Stimulated activated CD4-positive, alpha-beta T cell treated with anti-CD3 and anti-CD28 coated beads, TNF-alpha, amount 100 ng/mL, for 4 hours (primary cell): ENCODE measurements at regions not wholly inside any gene's neighbourhood (a gene's known extent, or its start where the extent isn't known, plus 50 kb on each side); places are given as distances from the start of the nearest gene placed in this dataset.

Experiments used
- DNase-seq, 3 experiments: peaks; one replicate each; pipeline ENCODE4 v3.0.0-alpha.2; 2020; ENCODE audit warnings: low read depth in 3 of 3

DNA sequence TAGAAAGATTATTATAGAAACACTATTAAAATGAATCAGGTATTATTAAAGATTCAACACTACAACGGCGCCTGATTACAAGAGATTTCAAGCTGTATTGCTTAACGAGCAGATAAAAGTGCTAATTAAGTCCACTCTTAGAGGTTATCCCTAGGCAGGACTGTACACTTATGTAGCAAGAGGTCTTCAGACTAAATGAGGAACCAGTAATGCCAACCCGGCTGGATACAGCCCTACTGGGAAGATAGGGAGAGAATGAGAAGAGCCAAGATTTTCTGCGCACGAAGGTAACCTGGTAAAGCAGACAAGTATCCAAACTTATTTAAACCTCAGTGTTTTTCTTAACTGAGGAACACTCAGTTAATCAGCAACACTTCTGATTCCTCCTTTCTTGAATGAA lies 115.7 kb upstream of the HIVEP3 start:
- no peak for DNase-seq

DNA sequence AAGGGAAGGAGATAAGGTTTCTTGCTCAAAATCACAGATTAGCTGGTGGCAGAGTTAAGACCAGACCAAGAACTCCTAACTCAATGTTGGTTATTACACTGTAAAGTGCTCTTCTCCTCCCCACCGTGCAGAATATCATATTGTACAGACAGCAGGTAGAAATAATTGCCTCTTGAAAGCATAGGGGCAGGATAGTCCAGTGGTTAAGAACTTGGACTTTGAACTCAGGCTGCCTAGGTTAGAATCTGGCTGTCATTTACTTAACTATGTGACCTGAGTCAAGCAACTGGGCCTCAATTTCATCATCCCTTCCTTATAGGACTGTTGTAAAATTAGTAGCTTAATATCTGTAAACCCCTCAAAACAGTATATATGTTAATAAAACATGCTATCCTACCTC lies 114.9 kb upstream of the HIVEP3 start:
- no peak for DNase-seq

DNA sequence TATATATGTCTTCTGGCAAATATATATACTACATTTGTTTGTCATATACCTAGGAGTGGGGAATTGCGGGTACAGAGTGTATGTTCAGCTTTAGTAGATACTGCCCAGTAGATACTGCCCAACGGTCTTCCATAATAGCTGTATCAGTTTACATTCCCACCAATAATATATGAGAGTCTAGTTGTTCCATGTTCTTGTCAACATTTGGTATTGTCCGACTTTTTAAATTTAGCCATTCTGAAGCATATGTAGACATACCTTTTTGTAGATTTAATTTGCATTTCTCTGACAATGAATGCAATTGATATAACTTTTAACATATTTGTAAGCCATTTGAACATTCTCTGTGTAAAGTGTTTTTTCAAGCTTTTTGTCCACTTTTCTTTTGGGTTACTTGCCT lies 99.0 kb upstream of the HIVEP3 start:
- DNase-seq = no peak

DNA sequence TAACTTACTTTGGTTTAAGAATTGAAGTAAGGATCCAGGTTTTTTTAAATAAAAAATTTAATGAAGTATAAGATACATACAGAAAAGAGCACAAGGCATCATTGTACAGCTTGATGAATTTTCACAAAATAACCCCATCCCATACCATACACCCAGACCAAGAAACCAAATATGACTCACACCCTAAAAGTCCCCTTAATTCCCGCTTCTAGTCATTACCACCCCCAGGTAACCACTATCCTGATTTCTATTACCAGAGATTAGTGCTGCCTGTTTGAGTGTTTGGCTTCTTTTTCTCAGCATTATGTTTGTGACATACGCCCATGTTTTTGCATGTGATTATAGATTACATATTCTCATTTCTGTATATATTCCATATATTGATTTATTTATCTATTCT lies 98.5 kb upstream of the HIVEP3 start:
- no peak for DNase-seq

DNA sequence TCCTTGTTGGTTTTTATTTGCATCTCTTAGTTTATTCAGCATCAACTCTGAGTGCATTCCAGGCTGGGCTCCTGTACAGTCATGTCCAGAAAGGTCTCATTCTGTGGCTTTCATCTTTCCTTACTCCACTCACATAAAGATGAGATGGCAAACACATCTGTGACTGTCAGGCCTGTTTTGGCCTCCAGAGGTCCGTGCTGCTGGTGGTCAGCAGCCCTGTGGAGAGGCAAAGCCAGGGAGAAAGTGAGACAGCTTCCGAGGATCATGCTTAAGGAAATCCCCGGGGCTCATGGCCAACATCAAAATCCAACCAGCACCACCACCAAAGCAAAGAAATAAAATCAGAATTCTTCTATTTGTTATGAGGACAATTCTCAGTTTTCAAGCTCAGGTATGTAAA lies 96.1 kb upstream of the HIVEP3 start:
- DNase-seq = no peak

DNA sequence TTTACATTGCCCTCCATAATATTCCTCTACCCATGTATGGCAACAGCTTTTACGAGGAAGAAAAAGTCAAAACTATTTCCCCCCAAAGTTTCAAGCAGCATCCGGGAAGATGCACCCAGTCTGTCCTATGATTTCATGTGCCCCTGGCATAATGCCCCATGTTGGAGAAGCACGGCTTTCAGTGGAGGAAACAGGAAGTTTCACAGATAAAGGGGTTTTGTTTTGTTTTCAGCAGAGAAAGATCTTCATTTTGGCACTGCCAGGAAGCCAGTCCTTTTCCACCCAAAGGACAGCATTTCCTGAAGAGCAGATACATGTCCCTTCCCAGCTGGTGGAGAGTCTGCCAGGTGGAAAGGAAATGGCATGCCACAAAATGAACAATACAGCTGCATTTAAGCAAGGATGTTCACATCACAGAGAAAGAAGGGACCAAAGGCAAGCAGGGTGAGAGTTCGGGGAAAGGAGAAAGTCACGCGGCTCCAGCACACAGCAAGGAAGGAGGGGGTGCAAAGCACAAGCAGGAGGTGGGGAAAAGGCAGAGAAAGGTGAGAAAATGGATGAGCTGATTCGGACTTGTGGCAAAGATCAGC lies 95.3 kb upstream of the HIVEP3 start:
- no peak for DNase-seq

DNA sequence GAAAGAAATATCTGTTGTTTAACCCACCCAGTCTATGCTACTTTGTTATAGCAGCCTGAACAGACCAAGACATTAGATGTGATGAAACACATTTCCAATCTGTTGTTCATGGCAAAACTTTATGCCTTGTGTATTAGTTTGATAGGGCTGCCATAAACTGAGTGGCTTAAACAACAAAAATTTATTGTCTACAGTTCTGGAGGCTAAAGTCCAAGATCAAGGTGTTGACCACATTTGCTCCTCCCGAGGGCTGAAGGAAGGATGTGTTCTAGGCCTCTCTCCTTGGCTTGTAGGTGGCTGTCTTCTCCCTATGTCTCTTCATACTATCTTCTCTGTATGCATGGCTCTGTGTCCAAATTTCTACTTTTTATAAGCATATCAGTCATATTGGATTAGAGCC lies 94.1 kb upstream of the HIVEP3 start:
- DNase-seq = no peak

DNA sequence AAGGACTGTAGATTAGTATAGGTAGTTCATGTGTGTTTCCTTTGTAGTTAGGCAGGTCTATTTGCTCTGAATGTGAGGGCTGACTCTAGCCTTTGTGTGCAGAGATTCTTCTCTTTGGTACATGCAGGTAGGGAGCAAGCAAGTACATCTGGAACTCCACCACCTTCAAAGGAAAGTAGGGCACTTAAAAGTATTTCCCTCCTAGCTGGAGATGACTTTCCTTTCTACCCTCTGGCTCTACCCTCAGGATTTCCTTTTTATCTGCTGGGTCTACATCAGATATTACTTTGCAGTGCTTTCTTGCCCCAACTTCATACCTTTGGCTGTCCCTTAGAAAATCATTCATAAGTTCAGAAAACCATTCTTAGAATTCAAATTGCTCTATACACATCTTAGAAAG lies 91.7 kb upstream of the HIVEP3 start:
- DNase-seq = no peak

DNA sequence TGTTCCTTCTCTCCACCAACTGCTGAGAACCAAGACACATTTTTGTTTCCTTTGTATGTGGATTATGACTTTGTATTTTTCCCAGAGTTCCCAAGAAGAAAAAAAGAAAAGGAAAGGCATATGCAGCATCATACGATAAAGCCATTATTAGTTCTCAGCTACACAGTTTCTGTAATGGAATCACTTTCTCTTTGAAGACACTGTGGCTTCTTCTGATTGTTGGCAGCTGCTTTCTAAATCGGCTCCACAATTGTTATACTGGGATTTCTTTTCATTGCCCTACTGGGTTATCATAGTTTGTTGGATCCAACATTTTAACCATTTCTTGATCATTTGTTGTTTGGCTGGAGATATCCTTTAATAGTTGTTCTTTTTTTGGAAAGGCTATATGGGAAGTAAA lies 89.5 kb upstream of the HIVEP3 start:
- no peak for DNase-seq

DNA sequence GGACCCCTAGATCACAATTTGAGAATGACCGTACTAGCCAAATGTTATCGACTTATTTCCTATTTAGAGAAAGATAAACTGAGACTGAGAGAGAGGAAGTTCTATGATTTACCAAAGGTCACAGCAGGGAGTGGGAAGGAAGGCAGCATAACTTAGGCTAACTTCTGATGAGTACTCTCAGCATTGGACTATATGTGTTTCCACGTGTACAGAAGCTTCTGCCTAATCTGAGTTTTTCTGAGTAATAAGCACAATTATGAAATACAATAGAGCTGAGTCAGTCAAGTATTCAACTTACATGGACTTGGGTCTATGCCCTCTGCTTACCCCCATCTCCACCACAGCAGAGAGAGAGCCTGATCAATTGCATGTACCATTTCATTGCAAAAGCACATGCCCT lies 88.1 kb upstream of the HIVEP3 start:
- DNase-seq = no peak

DNA sequence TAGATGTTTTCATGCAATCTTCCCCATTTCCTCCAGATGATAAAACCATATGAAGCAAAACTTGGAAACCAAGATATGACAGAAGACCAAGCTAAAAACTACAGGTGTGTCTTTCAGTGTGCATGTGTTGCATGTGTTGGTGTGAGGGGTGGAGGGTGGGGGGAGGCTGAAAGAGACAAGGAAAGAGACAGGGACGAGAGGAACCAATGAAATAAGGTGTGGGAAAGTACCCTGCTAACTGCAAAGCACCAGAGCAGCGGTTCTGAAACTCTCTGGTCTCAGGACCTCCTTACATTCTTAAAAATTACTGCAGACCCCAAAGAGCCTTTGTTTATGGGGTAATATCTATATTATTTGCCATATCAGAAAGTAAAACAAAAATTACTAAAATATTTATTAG lies 87.4 kb upstream of the HIVEP3 start:
- DNase-seq = no peak

DNA sequence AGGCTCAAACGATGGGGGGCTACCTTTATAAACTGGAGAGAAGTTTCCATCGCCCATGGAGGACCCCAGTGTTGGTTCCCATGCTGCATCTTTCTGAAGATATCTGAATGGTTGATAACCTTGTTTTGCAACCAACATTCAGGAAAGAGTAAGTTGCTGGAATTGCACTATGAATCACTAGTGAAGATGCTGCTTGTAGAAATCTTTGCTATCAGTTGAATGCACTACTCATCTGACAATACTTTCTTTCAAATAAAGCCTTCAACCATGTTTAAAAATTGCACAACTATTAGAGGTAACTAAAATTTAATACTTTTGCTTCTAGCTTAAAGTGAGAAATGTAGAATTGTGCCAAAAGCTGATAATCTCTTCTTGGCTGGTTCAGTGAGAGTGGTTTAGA lies 86.8 kb upstream of the HIVEP3 start:
- DNase-seq = no peak

DNA sequence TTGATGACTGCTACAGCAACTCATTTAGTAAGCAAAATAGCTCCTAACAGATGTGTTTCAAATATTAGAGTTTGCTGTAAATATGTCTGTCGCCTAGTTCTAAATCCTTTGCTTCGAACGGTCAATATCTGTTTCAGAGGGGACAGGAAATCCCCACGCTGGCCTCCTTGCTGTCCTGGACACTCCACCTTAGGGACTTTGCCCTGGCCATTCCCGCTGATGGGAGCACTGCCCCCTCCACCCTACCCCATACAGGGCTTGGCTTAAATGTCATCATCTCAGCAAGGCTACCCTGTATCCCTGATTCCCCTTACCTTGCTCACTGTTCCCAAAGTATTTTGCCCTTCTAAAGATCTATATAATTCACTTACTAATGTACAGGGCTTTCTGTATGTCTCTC lies 86.1 kb upstream of the HIVEP3 start:
- DNase-seq = no peak

DNA sequence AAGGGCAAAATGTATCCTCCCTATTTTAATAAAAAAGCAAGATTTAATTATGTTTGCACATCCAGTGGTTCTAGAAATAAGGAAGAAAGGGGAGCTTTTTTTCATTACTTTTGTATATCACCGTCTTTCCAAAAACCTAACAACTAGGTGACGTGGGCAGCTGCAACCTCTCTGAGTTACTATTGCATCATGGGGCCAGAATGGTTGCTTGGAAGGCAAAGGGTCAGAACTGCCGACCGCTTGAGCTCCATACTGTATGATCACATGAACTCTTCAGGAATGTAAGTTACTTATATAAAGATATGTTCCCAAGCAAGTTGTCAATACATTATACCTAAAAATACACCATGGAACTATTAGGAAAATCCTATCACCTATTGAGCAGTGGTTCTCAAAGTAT lies 85.6 kb upstream of the HIVEP3 start:
- no peak for DNase-seq

DNA sequence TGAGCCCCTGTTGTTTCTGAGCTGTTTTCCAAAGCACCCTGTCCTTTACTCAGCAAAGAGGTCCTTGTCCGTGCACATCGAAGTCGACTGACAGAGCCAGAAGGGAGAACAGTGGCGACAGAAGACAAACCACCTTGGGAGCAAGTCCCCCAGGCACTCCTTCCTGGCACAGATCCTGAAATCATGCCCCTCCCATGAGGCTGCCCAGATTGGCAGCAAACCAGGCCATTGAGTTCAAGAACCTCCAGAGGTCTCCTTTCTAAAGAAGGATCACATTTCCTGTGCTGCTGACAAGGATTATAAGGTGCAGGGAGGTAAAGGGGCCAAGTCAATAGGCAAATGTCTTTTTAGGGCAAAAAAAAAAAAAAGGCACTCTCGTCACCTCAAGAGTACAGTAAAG lies 84.7 kb upstream of the HIVEP3 start:
- DNase-seq = no peak

DNA sequence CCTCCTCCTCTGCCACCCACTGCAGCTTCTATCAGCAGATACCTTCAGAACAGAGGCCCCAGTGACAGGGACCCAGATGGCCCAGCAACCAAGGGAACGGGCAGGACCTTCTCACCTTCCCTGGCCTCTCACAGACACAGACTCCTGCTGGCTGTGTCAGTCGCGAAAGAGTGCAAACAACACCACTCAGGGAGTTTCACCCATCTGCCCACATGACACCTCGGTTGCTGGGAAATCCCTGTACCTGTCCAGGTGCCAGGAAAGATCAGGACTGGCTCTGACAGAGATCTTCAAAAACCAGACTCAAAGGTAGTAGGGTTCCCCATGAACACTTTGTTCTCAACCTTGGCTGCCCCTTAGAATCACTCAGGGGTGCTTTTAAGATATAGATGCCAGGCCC lies 83.5 kb upstream of the HIVEP3 start:
- DNase-seq = no peak

DNA sequence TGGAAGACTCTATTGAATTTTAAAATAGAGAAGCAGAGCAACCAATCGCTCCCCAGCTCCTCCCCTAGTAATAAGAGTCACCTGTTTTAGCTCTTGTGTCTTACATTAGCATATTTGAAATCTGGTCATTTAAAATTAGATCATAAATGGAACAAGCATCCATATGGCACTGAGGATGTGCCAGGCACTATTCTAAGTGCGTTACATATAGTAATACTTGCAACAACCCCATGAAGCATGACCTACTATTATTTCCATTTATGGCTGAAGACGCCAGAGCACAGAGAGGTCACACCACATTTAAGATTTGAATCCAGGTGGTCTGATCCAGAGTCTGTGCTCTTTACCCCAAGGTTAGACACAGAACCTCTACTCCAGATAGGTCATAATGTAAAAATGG lies 82.0 kb upstream of the HIVEP3 start:
- DNase-seq = no peak

DNA sequence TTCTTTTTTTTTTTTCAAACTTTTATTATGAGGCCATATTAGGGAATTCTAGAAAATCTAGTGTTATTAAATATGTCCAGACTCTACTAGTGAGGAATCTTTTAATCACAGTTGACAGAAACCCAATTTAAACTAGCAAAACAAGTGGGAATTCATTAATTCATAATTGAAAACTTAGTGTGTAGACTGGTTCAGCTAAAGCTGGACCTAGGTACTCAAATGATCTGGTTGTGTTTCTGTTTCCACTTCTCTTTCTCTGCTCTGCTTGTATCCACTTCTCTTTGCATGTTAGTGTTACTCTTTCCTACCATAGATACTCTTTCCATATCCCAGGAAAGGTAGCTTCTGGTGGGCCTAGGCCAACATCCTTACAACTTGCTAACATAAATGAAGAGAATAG lies 81.2 kb upstream of the HIVEP3 start:
- no peak for DNase-seq

DNA sequence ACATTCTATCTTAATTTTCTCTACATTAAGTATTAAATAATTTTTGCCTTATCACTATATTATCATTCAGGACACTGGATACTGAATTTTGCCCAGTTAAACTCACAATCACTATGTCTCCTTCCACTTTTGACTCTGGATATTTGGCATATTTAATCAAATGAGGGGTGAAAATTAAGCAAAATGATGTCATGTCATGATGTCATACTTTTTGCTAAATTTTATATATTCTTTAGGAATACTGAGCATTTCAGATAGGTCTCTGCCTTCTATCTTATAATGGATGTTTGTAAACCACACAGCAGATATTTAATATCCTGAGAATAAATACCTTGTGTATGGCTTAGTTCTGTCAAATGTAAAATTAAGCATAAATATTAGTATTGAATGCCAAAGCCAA lies 79.5 kb upstream of the HIVEP3 start:
- no peak for DNase-seq

DNA sequence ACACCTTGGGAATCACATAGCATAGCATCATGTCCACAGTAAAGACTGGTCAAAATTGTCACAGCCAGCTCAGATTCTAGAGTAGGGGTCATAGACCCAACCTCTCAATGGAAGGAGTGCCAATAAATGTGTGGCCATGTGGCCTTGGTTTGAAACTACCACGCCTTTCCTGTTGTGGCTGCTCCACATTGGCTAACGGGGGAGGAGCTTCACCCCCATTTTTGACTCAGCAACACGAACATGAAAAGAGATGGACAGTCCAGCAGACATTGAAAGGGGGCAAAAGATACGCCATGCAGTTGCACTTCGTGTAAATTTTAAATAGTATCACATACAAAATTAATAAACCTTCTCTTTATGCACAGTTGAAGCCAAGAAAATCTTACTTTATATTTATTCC lies 78.4 kb upstream of the HIVEP3 start:
- DNase-seq = no peak

DNA sequence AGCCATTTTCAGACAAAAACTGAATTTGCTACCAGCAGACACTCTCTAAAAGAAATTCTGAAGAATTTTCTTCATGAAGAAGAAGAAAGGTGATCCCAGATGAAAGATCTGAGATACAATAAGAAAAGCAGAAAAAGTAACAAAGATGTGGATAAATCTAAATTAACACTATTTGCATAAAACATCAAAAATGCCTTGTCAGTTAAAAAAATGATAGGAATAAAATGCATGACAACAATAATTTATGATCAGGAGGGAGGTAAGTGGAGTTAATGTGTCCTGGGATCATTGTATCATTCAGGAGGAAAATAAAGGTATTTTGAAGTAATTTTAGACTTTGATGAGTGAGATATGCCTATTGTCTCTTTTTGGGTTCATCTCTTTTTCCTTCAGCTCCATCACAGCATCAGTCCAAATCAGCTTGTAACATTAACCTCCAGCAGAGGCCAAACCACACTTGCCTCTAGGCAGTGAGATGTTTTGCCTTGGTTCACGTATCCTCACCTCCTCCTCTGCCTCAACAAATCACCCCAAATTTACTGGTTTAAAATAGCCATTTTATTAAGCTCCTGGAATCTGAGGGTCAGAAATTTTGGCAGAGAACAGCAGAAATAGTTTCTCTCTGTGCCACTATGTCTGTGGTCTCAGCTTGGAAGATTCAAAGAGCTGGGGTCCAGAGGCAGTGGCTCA lies 76.9 kb upstream of the HIVEP3 start:
- DNase-seq = no peak

DNA sequence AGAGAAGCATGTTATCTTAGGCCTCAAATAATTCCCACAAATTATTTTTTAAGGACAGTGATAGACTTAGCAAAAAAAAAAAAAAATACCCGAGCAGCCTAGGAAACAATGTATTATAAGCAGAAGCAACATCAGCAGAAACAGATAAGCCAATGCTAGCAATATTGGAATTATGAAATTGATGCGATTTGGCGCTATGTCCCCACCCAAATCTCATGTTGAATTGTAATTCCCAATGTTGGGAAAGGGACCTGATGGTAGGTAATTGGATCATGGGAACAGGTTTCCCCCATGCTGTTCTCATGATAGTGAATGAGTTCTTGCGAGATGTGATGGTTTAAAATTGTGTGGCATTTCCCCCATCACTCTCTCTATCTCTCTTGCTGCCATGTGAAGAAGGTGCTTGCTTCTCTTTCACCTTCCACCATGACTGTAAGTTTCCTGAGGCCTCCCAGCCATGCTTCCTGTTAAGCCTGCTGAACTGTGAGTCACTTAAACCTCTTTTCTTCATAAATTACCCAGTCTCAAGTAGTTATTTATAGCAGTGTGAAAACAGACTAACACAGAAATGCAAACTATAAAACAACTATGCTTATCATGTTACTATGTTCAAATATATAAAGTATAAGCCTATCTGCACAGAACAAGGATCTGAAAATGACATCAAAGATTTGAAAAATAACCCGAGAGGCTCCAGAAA lies 75.6 kb upstream of the HIVEP3 start:
- DNase-seq = no peak

DNA sequence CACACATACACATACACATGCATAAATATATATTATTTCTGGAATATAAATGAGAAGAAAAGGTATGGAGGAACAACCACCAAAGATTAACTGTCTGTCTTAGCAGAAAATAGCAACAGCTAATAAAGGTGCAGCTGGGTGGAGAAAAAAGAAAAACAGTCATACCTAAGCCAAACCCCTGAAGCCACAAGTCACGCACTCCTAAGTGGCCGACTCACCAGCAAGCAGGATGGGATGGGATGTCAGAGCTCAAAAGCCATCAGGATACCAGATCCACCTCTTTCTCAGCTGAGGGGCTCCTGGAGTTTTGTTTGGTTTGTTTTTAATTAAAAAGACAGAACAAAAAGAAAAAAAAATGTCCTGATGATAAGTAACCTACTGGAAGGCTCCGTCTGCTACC lies 64.7 kb upstream of the HIVEP3 start:
- no peak for DNase-seq

DNA sequence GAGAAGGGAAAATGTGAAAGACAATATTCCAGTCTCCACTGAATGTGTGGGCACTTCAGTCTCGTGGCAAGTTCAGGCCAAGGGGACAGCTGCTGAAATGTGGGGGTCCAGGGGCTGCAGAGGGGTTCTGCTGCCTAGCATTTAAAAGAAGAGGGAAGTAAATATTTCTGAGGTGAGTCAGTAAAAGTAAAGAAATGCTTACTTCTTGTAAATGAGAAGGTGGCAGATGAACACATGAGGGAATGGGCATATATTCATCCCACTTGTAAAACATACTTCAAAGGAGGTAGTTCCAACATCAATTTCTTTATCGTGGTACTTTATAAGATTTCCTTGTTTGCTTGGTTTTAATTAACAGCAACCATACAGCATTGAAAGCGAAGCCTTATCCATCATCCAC lies 63.1 kb upstream of the HIVEP3 start:
- no peak for DNase-seq
